NCI-H774 (cell line): ENCODE measurements at regions not wholly inside any gene's neighbourhood (a gene's known extent, or its start where the extent isn't known, plus 50 kb on each side); places are given as distances from the start of the nearest gene placed in this dataset.
"Not testable (repeated sequence)": the region's sequence is repeated elsewhere in the genome, so short reads cannot be mapped to it uniquely, and the experiment has no call there.

Source experiments
- DNase-seq: peaks from one replicate; lab custom pipeline; 2025; lab: John Stamatoyannopoulos, UW

DNA sequence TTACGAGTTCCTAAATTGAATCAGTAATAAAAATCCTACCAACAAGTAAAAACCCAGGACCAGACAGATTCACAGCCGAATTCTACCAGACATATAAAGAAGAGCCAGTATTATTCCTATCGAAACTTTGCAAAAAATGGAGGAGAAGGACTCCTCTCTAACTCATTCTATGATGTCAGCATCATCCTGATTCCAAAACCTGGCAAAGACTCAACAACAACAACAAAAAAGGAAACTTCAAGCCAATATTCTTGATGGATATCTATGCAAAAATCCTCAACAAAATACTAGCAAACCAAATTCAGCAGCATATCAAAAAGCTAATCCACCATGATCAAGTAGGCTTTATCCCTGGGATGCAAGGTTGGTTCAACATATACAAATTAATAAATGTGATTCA is 84.6 kb upstream of the ADRB2 start:
- not testable (repeated sequence) for DNase-seq

DNA sequence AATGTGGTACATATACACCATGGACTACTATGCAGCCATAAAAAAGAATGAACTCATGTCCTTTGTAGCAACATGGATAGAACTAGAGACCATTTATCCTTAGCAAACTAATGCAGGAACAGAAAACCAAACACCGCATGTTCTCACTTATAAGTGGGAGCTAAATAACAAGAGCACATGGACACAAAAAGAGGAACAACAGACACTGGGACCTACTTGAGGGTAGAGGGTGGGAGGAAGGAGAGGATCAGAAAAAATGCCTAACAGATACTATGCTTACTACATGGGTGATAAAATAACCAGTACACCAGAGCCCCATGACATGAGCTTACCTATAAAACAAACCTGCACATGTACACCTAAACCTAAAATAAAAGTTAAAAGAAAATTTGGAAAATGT is 82.0 kb upstream of the ADRB2 start:
- not testable (repeated sequence) for DNase-seq

DNA sequence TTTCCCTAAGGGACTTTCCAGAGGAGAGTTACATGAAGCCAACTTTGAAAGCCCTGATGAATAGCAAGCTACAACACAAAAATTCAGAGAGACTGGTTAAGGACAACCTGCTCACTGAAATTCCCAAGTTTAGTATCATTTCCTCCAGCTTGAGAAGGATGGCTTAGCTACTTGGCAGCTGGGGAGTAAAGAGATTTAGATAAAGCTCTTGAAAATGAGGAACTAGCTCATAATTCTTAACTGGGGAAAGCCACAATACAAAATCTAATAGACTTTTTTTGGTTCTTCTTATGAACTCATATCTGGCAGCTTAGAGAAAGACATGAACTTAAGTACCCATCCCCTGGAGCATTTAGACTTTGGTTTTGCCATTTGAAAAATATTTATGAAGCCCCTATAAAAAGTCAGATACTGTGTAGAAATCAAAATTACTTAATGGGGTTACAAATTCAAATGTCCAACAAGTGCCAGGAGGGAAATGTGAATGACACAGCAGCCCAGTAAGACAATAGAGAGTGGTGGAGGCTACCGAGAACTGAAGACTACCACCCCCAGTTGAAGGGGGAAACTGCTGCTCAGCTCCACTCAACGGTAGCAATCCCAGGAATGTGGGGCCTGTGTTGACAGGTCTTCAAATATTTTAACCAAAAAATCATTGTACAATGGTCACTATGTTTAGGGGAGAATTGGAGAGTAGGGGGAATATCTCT is 79.4 kb upstream of the ADRB2 start:
- DNase-seq: no peak

DNA sequence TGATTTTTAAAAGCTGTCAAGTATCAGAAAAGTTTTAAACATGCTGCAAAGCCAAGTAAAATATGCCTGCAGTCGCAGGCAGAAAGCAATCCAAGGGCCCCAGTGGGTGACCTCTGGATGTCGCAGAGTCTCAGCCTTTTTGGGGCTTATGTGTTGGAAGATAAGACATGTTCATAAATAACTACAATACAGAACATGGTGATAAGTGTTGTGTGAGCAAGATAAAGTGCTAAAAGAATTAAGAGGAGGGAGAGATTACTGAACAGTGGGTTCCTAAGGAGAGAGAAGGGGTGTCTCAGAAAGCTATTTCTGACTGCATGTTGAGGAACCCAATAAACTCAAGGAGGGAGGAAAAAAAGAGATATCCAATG is 78.9 kb upstream of the ADRB2 start:
- DNase-seq: no peak

DNA sequence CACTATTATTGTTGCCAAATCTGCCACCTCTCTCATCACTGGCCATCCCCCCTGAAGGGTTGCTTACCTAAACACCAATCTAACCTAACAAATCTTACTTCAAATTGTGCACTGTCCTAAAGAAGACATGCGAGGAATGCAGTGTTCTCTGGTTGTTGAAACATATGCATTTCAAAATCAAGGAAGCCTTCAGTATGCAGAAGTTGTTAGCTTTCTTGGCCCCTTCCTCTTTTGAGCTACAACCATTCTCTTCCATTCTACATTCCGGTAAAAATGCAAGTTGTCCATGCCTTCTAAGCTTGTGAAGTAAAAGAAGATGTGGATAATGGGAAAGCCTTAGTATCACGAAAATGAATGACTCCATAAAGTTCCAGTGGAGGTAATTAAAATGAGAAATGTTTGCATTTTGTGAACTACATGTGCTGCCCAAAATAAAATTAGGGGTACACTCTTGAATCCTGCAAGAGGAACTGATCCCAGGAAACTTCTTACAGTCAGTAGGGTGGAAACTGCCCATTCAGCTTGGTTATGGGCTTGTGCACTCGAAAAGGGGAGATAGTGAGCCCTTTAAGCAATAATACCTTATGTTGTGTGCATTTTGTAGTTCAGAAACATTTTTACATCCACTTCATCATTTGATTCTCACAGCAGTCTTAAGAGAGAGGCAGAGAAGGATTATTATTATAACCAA is 77.6 kb upstream of the ADRB2 start:
- DNase-seq: no peak

DNA sequence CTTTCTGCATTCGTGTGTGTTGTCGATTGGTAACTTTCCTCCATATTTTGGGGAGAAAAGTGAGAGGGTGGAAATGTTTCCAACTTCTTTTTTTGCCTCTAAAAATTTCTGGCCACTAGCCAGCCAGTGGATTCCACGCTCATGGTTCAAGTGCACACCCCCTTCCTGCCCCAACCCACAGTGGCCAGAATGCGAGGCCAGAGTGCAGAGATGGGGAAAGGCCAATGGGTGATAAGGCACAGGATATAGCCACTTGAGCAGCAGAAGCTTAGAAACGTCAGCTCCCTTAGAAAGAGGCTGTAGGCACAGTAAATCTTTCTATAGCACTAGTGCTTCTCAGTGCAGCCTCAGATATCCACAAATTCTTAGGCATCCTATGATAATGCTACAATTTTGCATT is 75.8 kb upstream of the ADRB2 start:
- DNase-seq: no peak

DNA sequence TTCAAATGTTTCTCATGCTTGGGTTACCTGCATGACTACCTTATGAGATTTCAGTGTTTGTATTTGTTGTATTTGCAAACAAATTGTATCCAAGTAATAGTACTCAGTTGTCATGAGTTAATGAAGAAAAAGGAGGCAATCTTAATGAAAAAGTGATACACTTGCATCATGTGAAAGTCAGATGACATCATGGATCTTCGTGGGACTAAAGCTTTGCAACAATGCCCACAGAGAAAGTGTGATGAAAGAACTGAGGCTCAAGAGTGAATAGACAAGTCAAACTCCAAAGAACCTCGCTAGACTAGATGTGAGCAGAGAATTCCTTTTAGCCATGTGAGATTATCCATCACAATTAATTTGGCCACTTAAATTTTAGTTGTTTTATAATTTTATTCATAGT is 75.4 kb upstream of the ADRB2 start:
- no peak for DNase-seq

DNA sequence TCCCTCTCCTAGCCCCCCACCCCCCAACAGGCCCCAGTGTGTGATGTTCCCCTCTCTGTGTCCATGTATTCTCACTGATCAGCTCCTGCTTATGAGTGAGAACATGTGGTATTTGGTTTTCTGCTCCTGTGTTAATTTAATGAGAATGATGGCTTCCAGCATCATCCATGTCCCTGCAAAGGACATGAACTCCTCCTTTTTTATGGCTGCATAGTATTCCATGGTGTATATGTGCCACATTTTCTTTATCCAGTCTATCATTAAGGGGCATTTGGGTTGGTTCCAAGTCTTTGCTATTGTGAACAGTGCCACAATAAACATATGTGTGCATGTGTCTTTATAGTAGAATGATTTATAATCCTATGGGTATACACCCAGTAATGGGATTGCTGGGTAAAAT is 74.0 kb upstream of the ADRB2 start:
- DNase-seq: not testable (repeated sequence)

DNA sequence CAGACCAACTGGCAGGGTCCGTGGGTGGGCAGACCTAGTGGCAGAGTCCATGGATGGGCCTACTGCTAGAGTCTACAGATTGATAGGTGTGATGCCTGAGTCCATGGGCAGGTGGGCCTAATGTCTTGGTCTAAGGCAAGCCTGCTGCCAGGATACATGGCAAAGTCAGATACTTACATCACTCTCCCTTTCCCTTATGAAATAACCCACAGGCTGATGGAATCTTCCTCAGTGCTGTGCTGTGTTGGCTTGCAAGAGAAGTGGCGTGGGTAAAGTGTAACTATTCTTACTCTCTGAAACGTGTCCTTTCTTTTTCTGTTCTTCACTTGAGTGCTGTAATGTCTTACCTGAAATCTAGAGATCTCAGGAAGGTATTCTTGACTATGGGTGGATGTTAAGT is 67.3 kb upstream of the ADRB2 start:
- DNase-seq: no peak

DNA sequence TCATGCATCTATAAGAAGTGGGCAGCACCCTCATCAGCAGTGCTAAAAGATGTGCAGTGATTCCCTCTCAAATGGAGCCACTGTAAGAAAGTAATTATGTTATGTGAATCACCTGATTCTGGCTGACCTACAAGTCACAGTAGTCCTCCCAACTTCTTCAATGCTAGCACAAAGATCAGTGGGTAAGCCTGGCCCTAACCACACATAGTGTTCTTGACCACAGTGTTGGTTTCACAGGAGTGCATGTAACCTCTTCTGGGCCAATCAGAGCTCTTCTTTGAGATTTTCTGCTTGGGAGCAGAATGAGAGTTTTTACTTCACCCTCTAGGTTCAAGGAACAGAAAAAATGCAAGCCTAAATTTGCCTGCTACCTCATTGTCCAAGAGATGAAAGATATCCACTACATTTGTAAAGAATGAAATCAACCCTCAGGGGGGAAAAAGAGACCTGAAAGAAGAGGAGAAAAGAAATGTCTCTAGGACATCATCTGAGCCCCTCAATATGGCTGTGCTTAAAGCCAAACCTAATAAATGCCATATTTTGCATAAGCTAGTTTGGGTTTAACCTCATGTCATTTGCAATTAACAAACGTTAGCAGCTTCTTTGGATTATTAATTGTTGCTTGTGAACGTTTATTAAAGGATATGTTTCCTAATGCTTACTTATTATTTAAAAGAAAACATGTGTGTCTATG is 65.3 kb upstream of the ADRB2 start:
- DNase-seq: no peak

DNA sequence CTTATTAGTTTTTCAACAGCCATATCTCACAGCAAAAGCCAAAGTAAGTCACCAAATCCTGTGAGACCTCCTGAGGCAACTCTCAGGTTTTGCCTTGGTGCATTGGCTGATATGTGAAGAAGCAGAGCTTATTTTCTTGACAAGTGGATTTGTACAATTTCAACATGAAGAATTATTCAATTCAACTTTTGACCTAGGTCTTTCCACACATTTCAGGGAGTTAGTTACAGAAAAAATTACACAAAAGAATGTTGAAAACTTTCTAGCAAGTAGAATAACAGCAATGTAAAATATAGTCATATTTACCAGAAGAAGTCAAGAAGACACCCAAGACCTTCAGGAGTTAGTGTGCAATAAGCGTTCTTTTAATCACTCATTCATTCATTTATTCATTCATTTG is 62.4 kb upstream of the ADRB2 start:
- no peak for DNase-seq

DNA sequence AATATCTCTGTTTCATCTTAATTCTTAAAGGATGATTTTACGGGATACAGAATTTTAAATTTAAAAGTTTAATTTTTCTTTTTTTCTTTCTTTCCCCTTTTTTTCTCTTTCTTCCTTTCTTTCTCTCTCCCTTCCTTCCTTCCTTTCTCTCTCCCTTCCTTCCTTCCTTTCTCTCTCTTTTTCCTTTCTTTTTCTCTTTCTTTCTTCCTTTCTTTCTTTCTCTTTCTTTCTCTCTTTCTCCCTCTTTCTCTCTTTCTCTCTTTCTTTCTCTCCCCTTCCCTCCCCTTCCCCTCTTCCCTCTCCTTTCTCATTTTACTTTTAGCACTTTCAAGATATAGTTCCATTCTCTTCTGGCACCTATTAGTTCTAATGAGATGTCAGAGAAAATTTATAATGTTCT is 61.4 kb upstream of the ADRB2 start:
- no peak for DNase-seq

DNA sequence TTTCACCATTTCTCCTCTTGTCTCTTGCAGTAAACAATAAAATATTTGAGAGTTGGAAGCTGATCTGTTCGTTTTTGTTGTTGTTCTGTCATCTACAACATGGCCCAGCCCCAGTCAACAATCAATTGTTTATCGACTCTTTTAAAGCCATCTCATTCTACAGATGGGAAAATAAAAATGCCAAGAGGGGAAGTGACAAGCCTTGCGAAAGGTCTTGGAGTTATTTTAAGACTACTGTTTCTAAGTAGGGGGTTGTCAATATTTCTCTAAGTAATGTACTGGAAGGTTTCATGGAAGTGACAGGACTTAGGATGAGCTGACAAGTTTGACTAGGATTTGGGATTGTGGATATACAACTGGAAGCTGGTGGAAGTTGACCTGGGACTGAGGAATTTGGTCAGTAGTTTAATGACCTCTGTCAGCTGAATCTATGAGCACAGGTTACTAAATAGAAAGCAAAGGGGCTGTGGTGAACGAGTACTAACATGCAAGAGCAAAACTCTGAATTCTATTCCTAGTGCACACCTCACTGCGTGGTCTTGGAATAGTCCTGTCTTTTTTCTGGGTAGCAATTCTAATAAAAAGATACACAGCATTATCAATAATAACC is 57.5 kb upstream of the ADRB2 start:
- no peak for DNase-seq

DNA sequence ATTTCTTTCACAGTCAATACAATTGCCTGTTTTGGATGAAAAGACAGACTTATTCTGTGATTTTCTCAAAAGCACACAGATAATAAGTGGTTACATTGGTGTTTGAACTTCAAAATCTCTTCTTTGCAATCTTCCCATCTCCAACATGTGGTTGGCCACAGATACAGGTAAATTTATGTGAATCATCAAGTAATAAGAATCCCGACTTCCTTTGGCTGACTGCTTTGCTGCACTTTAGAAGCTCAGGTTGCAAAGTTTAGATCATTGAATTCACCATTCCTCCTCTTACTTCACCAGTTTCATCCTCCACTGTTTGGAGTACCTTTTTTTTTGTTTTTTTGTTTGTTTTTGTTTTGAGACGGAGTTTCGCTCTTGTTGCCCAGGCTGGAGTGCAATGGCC is 56.5 kb upstream of the ADRB2 start:
- DNase-seq: no peak

DNA sequence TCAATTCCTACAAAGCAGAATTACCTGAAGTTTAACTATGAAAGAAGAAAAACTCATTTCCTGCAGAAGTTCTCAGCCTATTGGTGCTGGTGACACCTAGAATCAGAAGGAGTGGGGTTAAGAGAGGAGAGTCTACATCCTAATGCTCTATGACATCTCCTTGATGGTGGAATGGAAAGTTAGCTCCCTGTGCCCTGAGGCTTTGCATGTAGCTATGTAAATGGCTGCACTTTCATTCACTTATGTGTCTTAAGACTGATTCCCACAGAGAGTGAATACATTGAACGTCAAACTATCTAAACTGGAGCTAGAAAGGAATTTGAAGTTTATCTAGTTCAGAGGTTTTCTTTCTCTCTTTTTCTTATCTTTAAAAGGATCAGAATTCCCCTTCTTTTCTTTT is 52.1 kb upstream of the ADRB2 start:
- no peak for DNase-seq

DNA sequence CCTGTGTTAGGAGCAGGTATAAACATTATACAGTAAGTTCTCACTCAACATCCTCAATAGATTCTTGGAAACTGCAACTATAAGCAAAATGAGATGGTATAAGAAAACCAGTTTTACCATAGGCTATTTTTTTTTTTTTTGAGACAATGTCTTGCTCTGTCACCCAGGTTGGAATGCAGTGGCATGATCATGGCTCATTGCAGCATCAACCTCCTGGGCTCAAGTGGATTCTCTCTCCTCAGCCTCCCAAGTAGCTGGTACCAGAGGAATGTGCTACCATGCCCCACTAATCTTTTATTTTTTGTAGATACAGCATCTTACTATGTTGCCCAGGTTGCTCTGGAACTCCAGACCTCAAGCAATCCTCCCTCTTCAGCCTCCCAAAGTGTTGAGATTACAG is 50.1 kb upstream of the ADRB2 start:
- DNase-seq: no peak
